Esophagus squamous epithelium (tissue), 4 donors: ENCODE measurements at regions not wholly inside any gene's neighbourhood (a gene's known extent, or its start where the extent isn't known, plus 50 kb on each side); places are given as distances from the start of the nearest gene placed in this dataset.

ENCODE experiments used
- CTCF ChIP-seq, 6 experiments: fragments of 450-650 bp in 4 of 6; fragments of 200-600 bp in 2 of 6; sonication (generic) in 2 of 6; IDR thresholded peaks; one replicate each; pipeline ENCODE4 v1.5.1; 2016 to 2019; ENCODE audit warnings: antibody characterized with exemption in 6 of 6, mild to moderate bottlenecking in 4 of 6, moderate library complexity in 4 of 6
- POLR2A ChIP-seq, 4 donors: fragments of 450-650 bp; IDR thresholded peaks; one replicate each; pipeline ENCODE4 v1.6.1; 2017; ENCODE audit warnings: antibody characterized with exemption in 4 of 4, mild to moderate bottlenecking in 4 of 4, moderate library complexity in 3 of 4

- TF ChIP-seq CTCF (IDR thresholded peaks at IDR 0.05): no peak
- TF ChIP-seq POLR2A (IDR thresholded peaks at IDR 0.05): no peak
Observed at GRCh38 chr4:54526560-54526959, 131.2 kb upstream of the KIT start.
